Osteoblast (primary cell): ENCODE measurements at regions not wholly inside any gene's neighbourhood (a gene's known extent, or its start where the extent isn't known, plus 50 kb on each side); places are given as distances from the start of the nearest gene placed in this dataset.

ENCODE experiments used
- DNase-seq: peaks from one replicate; pipeline ENCODE4 v3.0.0; 2011; ENCODE audit warnings: low spot score, mixed read lengths; ENCODE audit not compliant: insufficient read length; ENCODE audit errors: missing footprints
- H2AFZ ChIP-seq: 2 replicates; pipeline ENCODE4 v1.6.0; 2011; ENCODE audit warnings: mild to moderate bottlenecking, low read length
- H3K27ac ChIP-seq: 2 replicates; pipeline ENCODE4 v1.5.1; 2011; ENCODE audit warnings: mild to moderate bottlenecking, low read depth, low read length, moderate library complexity
- H3K27me3 ChIP-seq: 2 replicates; pipeline ENCODE4 v1.6.0; 2012; ENCODE audit warnings: mild to moderate bottlenecking, control low read depth, inconsistent platforms, low read length, moderate library complexity; ENCODE audit not compliant: insufficient read depth
- H3K36me3 ChIP-seq: 2 replicates; pipeline ENCODE4 v1.5.1; 2011; ENCODE audit warnings: mild to moderate bottlenecking, low read length, control low read depth, moderate library complexity; ENCODE audit not compliant: insufficient read depth
- H3K4me1 ChIP-seq: 2 replicates; pipeline ENCODE4 v1.5.1; 2011; ENCODE audit warnings: mild to moderate bottlenecking, low read length, control low read depth, moderate library complexity; ENCODE audit not compliant: insufficient read depth
- H3K4me2 ChIP-seq: 2 replicates; pipeline ENCODE4 v1.6.0; 2011; ENCODE audit warnings: mild to moderate bottlenecking, low read length; ENCODE audit not compliant: insufficient read depth
- H3K4me3 ChIP-seq: fragments of 200-600 bp; sonication (generic); 3 replicates; pipeline ENCODE4 v1.5.1; 2012; ENCODE audit warnings: mild to moderate bottlenecking, low read length, inconsistent platforms; ENCODE audit not compliant: insufficient read depth
- H3K79me2 ChIP-seq: 2 replicates; pipeline ENCODE4 v1.6.0; 2012; ENCODE audit warnings: mild to moderate bottlenecking, low read length, control low read depth, inconsistent platforms; ENCODE audit not compliant: insufficient read depth
- H3K9me3 ChIP-seq: 2 replicates; pipeline ENCODE4 v1.5.1; 2011; ENCODE audit warnings: low read depth, low read length, control low read depth
- H4K20me1 ChIP-seq: 2 replicates; pipeline ENCODE4 v1.6.0; 2012; ENCODE audit warnings: mild to moderate bottlenecking, low read length, control low read depth; ENCODE audit not compliant: insufficient read depth
- CTCF ChIP-seq: IDR thresholded peaks from 2 replicates; pipeline ENCODE4 v1.5.1; 2011; ENCODE audit warnings: mild to moderate bottlenecking, low read depth, low read length, moderate library complexity; ENCODE audit errors: extremely low read depth

GRCh38 chr4:77432717-77433417 is 172.8 kb upstream of the CXCL13 start:
- H4K20me1 ChIP-seq: no peaks in the 10 kb centered on the region
- no peak overlapping the region for H3K27ac ChIP-seq
- H3K4me3 ChIP-seq: no peak overlapping the region
- peaks cover 17% of the 10 kb centered on the region for H3K27me3 ChIP-seq
- DNase-seq: no peak
- H3K4me2 ChIP-seq: peak overlapping the region; percentile 55
- no peaks in the 10 kb centered on the region for H3K36me3 ChIP-seq
- peak; percentile 7 for TF ChIP-seq CTCF
- no peaks in the 10 kb centered on the region for H3K4me1 ChIP-seq
- no peak overlapping the region for H2AFZ ChIP-seq
- no peaks in the 10 kb centered on the region for H3K9me3 ChIP-seq
- H3K79me2 ChIP-seq: no peaks in the 10 kb centered on the region

- no peak for DNase-seq
- H3K36me3 ChIP-seq: no peaks in the 10 kb centered on the region
- peaks cover 12% of the 10 kb centered on the region for H3K27me3 ChIP-seq
- H3K79me2 ChIP-seq: no peaks in the 10 kb centered on the region
- no peak overlapping the region for H3K4me3 ChIP-seq
- no peaks in the 10 kb centered on the region for H3K9me3 ChIP-seq
- no peaks in the 10 kb centered on the region for H4K20me1 ChIP-seq
- H2AFZ ChIP-seq: no peak overlapping the region
- peak overlapping the region; percentile 55 for H3K4me2 ChIP-seq
- peak; percentile 53 for TF ChIP-seq CTCF
- H3K4me1 ChIP-seq: no peaks in the 10 kb centered on the region
- H3K27ac ChIP-seq: no peak overlapping the region
These were observed 172.2 kb upstream of the CXCL13 start for GRCh38 chr4:77433418-77433733.

GRCh38 chr4:77434299-77435092 is 171.1 kb upstream of the CXCL13 start:
- H2AFZ ChIP-seq: no peak overlapping the region
- no peak overlapping the region for H3K4me3 ChIP-seq
- peaks cover 13% of the 10 kb centered on the region for H3K27me3 ChIP-seq
- no peak for TF ChIP-seq CTCF
- H3K9me3 ChIP-seq: no peaks in the 10 kb centered on the region
- no peaks in the 10 kb centered on the region for H3K36me3 ChIP-seq
- H3K79me2 ChIP-seq: no peaks in the 10 kb centered on the region
- no peak overlapping the region for H3K27ac ChIP-seq
- H3K4me1 ChIP-seq: no peaks in the 10 kb centered on the region
- H4K20me1 ChIP-seq: no peaks in the 10 kb centered on the region
- H3K4me2 ChIP-seq: no peak overlapping the region
- DNase-seq: no peak

- no peak overlapping the region for H3K27ac ChIP-seq
- TF ChIP-seq CTCF: no peak
- no peak for DNase-seq
- no peak overlapping the region for H3K4me2 ChIP-seq
- no peaks in the 10 kb centered on the region for H3K9me3 ChIP-seq
- no peak overlapping the region for H3K4me3 ChIP-seq
- no peaks in the 10 kb centered on the region for H3K36me3 ChIP-seq
- H2AFZ ChIP-seq: no peak overlapping the region
- H3K4me1 ChIP-seq: no peaks in the 10 kb centered on the region
- peaks cover 9% of the 10 kb centered on the region for H3K27me3 ChIP-seq
- H4K20me1 ChIP-seq: no peaks in the 10 kb centered on the region
- no peaks in the 10 kb centered on the region for H3K79me2 ChIP-seq
These were observed 168.5 kb upstream of the CXCL13 start for GRCh38 chr4:77437079-77437478.
